ENCODE measurements at regions not wholly inside any gene's neighbourhood (a gene's known extent, or its start where the extent isn't known, plus 50 kb on each side); places are given as distances from the start of the nearest gene placed in this dataset.

DNA sequence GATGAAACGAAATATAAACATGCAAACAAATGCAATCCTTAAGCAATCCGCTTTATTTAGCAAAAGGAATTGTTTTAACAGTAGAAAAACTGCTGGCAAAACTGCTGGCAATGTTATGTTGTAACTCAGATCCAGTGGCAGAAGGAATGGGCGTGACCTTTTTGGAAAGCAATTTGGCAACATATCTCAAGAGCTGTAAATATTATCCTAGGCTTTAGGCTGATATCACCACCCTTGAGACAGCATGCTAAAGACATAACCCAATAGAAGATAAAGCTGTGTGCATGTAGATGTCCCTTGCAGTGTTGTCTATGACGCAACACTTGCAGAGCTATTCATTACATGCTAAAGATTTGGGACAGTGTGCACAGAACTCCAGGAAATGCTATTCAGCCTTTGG lies 138.5 kb downstream of the DICER1 start:
- Histone ChIP-seq H3K36me3 (ENCODE audit: control insufficient read depth, insufficient read depth, low read length) (no peaks in the 10 kb centered on the region), H3K27me3 (ENCODE audit: control insufficient read depth, insufficient read depth, low read length) (no peaks in the 10 kb centered on the region), H3K4me3 (ENCODE audit: low read depth, low read length) (no peak overlapping the region)
- ChIA-PET POLR2A (interaction anchor here (0.6 kb wide), 1 partner anchor 41 kb away, joined by 4 read pairs; no protein-coding TSS in a partner anchor), CTCF (no interaction called here)
- no peak for TF ChIP-seq CTCF (IDR thresholded peaks at IDR 0.05; ENCODE audit: insufficient read depth, low read depth, low read length)
- DNase-seq (ENCODE audit: low read depth) = no peak

- ChIA-PET POLR2A (no interaction called here), CTCF (no interaction called here)
- H3K27me3 ChIP-seq (ENCODE audit: control insufficient read depth, insufficient read depth, low read length) = no peaks in the 10 kb centered on the region
- H3K36me3 ChIP-seq (ENCODE audit: control insufficient read depth, insufficient read depth, low read length) = no peaks in the 10 kb centered on the region
- no peak overlapping the region for H3K4me3 ChIP-seq (ENCODE audit: low read depth, low read length)
- no peak for TF ChIP-seq CTCF (IDR thresholded peaks at IDR 0.05; ENCODE audit: insufficient read depth, low read depth, low read length)
- no peak for DNase-seq (ENCODE audit: low read depth)
These were observed 142.3 kb downstream of the DICER1 start for GRCh38 chr14:95015046-95015445.

GRCh38 chr14:95014036-95014435 lies 143.3 kb downstream of the DICER1 start:
- Histone ChIP-seq H3K36me3 (ENCODE audit: control insufficient read depth, insufficient read depth, low read length) (no peaks in the 10 kb centered on the region), H3K4me3 (ENCODE audit: low read depth, low read length) (no peak overlapping the region), H3K27me3 (ENCODE audit: control insufficient read depth, insufficient read depth, low read length) (no peaks in the 10 kb centered on the region; the same call in 1 of the 2 replicates)
- no peak for DNase-seq (ENCODE audit: low read depth)
- TF ChIP-seq CTCF (IDR thresholded peaks at IDR 0.05; ENCODE audit: insufficient read depth, low read depth, low read length) = no peak
- ChIA-PET CTCF (interaction anchor here (0.9 kb wide), 1 partner anchor 8 kb away, joined by 3 read pairs; no protein-coding TSS in a partner anchor), POLR2A (no interaction called here)

- H3K27me3 ChIP-seq (ENCODE audit: control insufficient read depth, insufficient read depth, low read length) = no peaks in the 10 kb centered on the region; the same call in none of the 2 replicates
- no peaks in the 10 kb centered on the region for H3K36me3 ChIP-seq (ENCODE audit: control insufficient read depth, insufficient read depth, low read length)
- H3K4me3 ChIP-seq (ENCODE audit: low read depth, low read length) = no peak overlapping the region
- ChIA-PET CTCF (no interaction called here), POLR2A (no interaction called here)
- no peak for DNase-seq (ENCODE audit: low read depth)
- TF ChIP-seq CTCF (IDR thresholded peaks at IDR 0.05; ENCODE audit: insufficient read depth, low read depth, low read length) = no peak
These were observed 145.8 kb downstream of the DICER1 start for GRCh38 chr14:95011445-95012006.

- no peak for DNase-seq (ENCODE audit: low read depth)
- no peaks in the 10 kb centered on the region; the same call in none of the 2 replicates for H3K27me3 ChIP-seq (ENCODE audit: control insufficient read depth, insufficient read depth, low read length)
- POLR2A ChIA-PET = no interaction called here
- no peak overlapping the region for H3K4me3 ChIP-seq (ENCODE audit: low read depth, low read length)
- no peak for TF ChIP-seq CTCF (IDR thresholded peaks at IDR 0.05; ENCODE audit: insufficient read depth, low read depth, low read length)
- CTCF ChIA-PET = no interaction called here
- H3K36me3 ChIP-seq (ENCODE audit: control insufficient read depth, insufficient read depth, low read length) = no peaks in the 10 kb centered on the region
These were observed 148.7 kb downstream of the DICER1 start for GRCh38 chr14:95008445-95009217.

All from BJ (cell line).